ENCODE measurements at regions not wholly inside any gene's neighbourhood (a gene's known extent, or its start where the extent isn't known, plus 50 kb on each side); places are given as distances from the start of the nearest gene placed in this dataset.
"Not testable (repeated sequence)": the region's sequence is repeated elsewhere in the genome, so short reads cannot be mapped to it uniquely, and the experiment has no call there.

GRCh38 chr15:19992428-19992827 is 549.2 kb downstream of the GOLGA6L6 start:
- H3K4me3 ChIP-seq (ENCODE audit: low read depth, low read length), result no peak overlapping the region
- no peak for DNase-seq (ENCODE audit: low read depth)
- no peak for TF ChIP-seq CTCF (IDR thresholded peaks at IDR 0.05; ENCODE audit: control insufficient read depth, extremely low read depth, insufficient read depth)

GRCh38 chr15:19988094-19988660 is 553.4 kb downstream of the GOLGA6L6 start:
- DNase-seq (ENCODE audit: low read depth), result no peak
- no peak overlapping the region for H3K4me3 ChIP-seq (ENCODE audit: low read depth, low read length)
- TF ChIP-seq CTCF (IDR thresholded peaks at IDR 0.05; ENCODE audit: control insufficient read depth, extremely low read depth, insufficient read depth), result no peak

- H3K4me3 ChIP-seq (ENCODE audit: low read depth, low read length), result no peak overlapping the region
- peak; percentile 76 for TF ChIP-seq CTCF (IDR thresholded peaks at IDR 0.05; ENCODE audit: control insufficient read depth, extremely low read depth, insufficient read depth)
- DNase-seq (ENCODE audit: low read depth), result no peak
These were observed 554.1 kb downstream of the GOLGA6L6 start for GRCh38 chr15:19987389-19988048.

- DNase-seq (ENCODE audit: low read depth), result no peak
- TF ChIP-seq CTCF (IDR thresholded peaks at IDR 0.05; ENCODE audit: control insufficient read depth, extremely low read depth, insufficient read depth), result no peak
- H3K4me3 ChIP-seq (ENCODE audit: low read depth, low read length), result no peak overlapping the region
These were observed 557.5 kb downstream of the GOLGA6L6 start for GRCh38 chr15:19984101-19984500.

GRCh38 chr15:19974998-19975397 is 566.6 kb downstream of the GOLGA6L6 start:
- no peak for TF ChIP-seq CTCF (IDR thresholded peaks at IDR 0.05; ENCODE audit: control insufficient read depth, extremely low read depth, insufficient read depth)
- no peak for DNase-seq (ENCODE audit: low read depth)
- H3K4me3 ChIP-seq (ENCODE audit: low read depth, low read length), result no peak overlapping the region

GRCh38 chr15:19973718-19974117 is 567.9 kb downstream of the GOLGA6L6 start:
- H3K4me3 ChIP-seq (ENCODE audit: low read depth, low read length), result no peak overlapping the region
- peak; percentile 75 for TF ChIP-seq CTCF (IDR thresholded peaks at IDR 0.05; ENCODE audit: control insufficient read depth, extremely low read depth, insufficient read depth)
- DNase-seq (ENCODE audit: low read depth), result no peak

- not testable (repeated sequence) for H3K4me3 ChIP-seq (ENCODE audit: low read depth, low read length); DNase-seq (ENCODE audit: low read depth)
These were observed 569.0 kb downstream of the GOLGA6L6 start for GRCh38 chr15:19972582-19972981.

- not testable (repeated sequence) for H3K4me3 ChIP-seq (ENCODE audit: low read depth, low read length); DNase-seq (ENCODE audit: low read depth)
These were observed 576.0 kb downstream of the GOLGA6L6 start for GRCh38 chr15:19965574-19965973.

GRCh38 chr15:19964480-19964879 is 577.1 kb downstream of the GOLGA6L6 start:
- H3K4me3 ChIP-seq (ENCODE audit: low read depth, low read length); DNase-seq (ENCODE audit: low read depth): not testable (repeated sequence)
